GM11168 (cell line): ENCODE measurements at regions not wholly inside any gene's neighbourhood (a gene's known extent, or its start where the extent isn't known, plus 50 kb on each side); places are given as distances from the start of the nearest gene placed in this dataset.

Source experiments
- in situ Hi-C: fragments of 300-500 bp; cut with MboI; formaldehyde crosslinking; loops from one replicate; pipeline ENCODE4 v1.12.0; 2022; ENCODE audit warnings: low sequenced_read_pairs; ENCODE audit not compliant: unreplicated experiment

- in situ Hi-C loops: no loop called here
Observed at GRCh38 chr2:24439971-24440340, 51.1 kb upstream of the NCOA1 start.

- in situ Hi-C loops: no loop called here
Observed at GRCh38 chr2:24439280-24439970, 51.6 kb upstream of the NCOA1 start.

GRCh38 chr2:24438106-24438505 is 52.9 kb upstream of the NCOA1 start:
- in situ Hi-C loops: no loop called here

- in situ Hi-C loops: no loop called here
Observed at GRCh38 chr2:24435391-24436316, 55.4 kb upstream of the NCOA1 start.

GRCh38 chr2:24434541-24434940 is 56.5 kb upstream of the NCOA1 start:
- in situ Hi-C loops: no loop called here

GRCh38 chr2:24432735-24433134 is 58.3 kb upstream of the NCOA1 start:
- in situ Hi-C loops: no loop called here

GRCh38 chr2:24432121-24432520 is 58.9 kb upstream of the NCOA1 start:
- in situ Hi-C loops: no loop called here

GRCh38 chr2:24429197-24430074 is 61.6 kb upstream of the NCOA1 start:
- in situ Hi-C loops: no loop called here

GRCh38 chr2:24424387-24424786 is 64.1 kb upstream of the ITSN2 start:
- in situ Hi-C loops: loop anchor here (5.0 to 25.0 kb wide), 2 partner anchors 403 to 713 kb away; no protein-coding TSS in a partner anchor

- in situ Hi-C loops: loop anchor here (5.0 to 25.0 kb wide), 2 partner anchors 404 to 714 kb away; no protein-coding TSS in a partner anchor
Observed at GRCh38 chr2:24423095-24423494, 62.8 kb upstream of the ITSN2 start.

GRCh38 chr2:24421668-24422067 is 61.3 kb upstream of the ITSN2 start:
- in situ Hi-C loops: loop anchor here (5.0 to 25.0 kb wide), 2 partner anchors 406 to 716 kb away; no protein-coding TSS in a partner anchor

- in situ Hi-C loops: loop anchor here (5.0 to 25.0 kb wide), 2 partner anchors 407 to 717 kb away; no protein-coding TSS in a partner anchor
Observed at GRCh38 chr2:24420373-24420772, 60.0 kb upstream of the ITSN2 start.

- in situ Hi-C loops: loop anchor here (25.0 kb wide), 1 partner anchor 719 kb away; no protein-coding TSS in a partner anchor
Observed at GRCh38 chr2:24418166-24418841, 58.0 kb upstream of the ITSN2 start.

GRCh38 chr2:24412812-24413211 is 52.5 kb upstream of the ITSN2 start:
- in situ Hi-C loops: loop anchor here (25.0 kb wide), 1 partner anchor 724 kb away; no protein-coding TSS in a partner anchor

- in situ Hi-C loops: loop anchor here (25.0 kb wide), 1 partner anchor 726 kb away; no protein-coding TSS in a partner anchor
Observed at GRCh38 chr2:24411488-24412151, 51.3 kb upstream of the ITSN2 start.

GRCh38 chr2:24410976-24411375 is 50.6 kb upstream of the ITSN2 start:
- in situ Hi-C loops: loop anchor here (25.0 kb wide), 1 partner anchor 726 kb away; no protein-coding TSS in a partner anchor

GRCh38 chr2:24409700-24410556 is 49.6 kb upstream of the ITSN2 start:
- in situ Hi-C loops: loop anchor here (25.0 kb wide), 1 partner anchor 727 kb away; no protein-coding TSS in a partner anchor
